ENCODE measurements at regions not wholly inside any gene's neighbourhood (a gene's known extent, or its start where the extent isn't known, plus 50 kb on each side); places are given as distances from the start of the nearest gene placed in this dataset.

DNA sequence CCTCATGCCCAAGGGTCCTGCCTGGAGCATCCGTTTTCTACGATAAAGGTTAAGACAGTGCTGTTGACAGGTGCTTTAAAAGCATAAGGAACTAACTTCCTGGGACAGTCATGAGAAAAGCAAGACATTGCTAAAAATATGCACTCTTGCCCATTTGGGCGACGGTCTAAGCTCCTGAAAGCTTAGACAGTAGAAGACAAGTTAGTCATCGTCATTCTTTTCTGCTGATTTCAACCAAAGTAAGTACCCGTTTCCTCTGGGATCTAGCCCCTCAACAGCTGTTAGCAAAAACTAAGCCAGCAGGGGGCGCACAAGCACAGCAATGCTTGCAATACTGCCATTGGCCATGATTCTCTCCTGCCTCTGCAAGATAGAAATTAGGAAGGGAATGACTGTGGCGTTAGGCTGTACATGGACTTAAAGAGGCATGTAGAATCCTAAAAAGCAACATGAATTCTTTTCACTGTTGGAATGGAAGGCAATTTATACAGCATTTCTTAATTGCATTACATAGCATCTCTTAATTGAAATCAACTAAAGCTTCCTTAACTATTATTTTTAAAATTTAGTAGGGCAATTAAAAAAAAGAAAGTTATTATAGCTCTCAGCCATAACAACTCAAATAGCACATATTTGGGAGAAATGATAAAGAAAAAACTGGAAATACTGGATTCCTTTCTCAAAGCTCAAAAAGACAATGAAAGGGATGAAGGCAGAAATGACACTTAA lies 147.8 kb upstream of the RALGAPA2 start:
- TF ChIP-seq, protein P1, sequence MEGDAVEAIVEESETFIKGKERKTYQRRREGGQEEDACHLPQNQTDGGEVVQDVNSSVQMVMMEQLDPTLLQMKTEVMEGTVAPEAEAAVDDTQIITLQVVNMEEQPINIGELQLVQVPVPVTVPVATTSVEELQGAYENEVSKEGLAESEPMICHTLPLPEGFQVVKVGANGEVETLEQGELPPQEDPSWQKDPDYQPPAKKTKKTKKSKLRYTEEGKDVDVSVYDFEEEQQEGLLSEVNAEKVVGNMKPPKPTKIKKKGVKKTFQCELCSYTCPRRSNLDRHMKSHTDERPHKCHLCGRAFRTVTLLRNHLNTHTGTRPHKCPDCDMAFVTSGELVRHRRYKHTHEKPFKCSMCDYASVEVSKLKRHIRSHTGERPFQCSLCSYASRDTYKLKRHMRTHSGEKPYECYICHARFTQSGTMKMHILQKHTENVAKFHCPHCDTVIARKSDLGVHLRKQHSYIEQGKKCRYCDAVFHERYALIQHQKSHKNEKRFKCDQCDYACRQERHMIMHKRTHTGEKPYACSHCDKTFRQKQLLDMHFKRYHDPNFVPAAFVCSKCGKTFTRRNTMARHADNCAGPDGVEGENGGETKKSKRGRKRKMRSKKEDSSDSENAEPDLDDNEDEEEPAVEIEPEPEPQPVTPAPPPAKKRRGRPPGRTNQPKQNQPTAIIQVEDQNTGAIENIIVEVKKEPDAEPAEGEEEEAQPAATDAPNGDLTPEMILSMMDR (IDR thresholded peaks at IDR 0.05 in 4 of 5, conservative IDR thresholded peaks at IDR 0.05 in 1 of 5), result peak; percentile 75 to 94 (median 85)
- TF ChIP-seq POLR2A (IDR thresholded peaks at IDR 0.05), result no peak
